IMR-90 (cell line): ENCODE measurements at regions not wholly inside any gene's neighbourhood (a gene's known extent, or its start where the extent isn't known, plus 50 kb on each side); places are given as distances from the start of the nearest gene placed in this dataset.
A peak's percentile ranks its signal among the peaks of the same experiment; 100 is the strongest.

ENCODE experiments used
- ATAC-seq: fragments of 200-7000 bp; cut with Tn5 transposase; 2 replicates; pipeline ENCODE4 v1.9.1; 2020; ENCODE audit warnings: low read depth, mild to moderate bottlenecking, moderate library complexity
- BruUV-seq: library from RNA; stranded (reverse); fragments of 400-500 nt; replicated peaks from 2 replicates; lab custom pipeline; 2021; lab: Mats Ljungman, UMichigan
- CTCF ChIA-PET: fragments of 300-600 bp; formaldehyde crosslinking; extraction: SDS; loops from one replicate; lab custom pipeline; 2021; ENCODE audit warnings: antibody characterized with exemption; lab: Yijun Ruan, JAX
- POLR2A ChIA-PET: fragments of 300-600 bp; sonication (Branson Sonifier 250); formaldehyde crosslinking; loops from one replicate; lab custom pipeline; 2022; ENCODE audit warnings: antibody characterized with exemption; ENCODE audit not compliant: unreplicated experiment; lab: Charles Lee
- DNase-seq: peaks from one replicate; pipeline ENCODE4 v3.0.0; 2013
- H2AFZ ChIP-seq: replicated peaks from 2 replicates; pipeline ENCODE3; 2013; ENCODE audit warnings: low read length, mild to moderate bottlenecking; ENCODE audit not compliant: poor library complexity
- H2AK5ac ChIP-seq: 2 replicates; pipeline ENCODE4 v1.6.1; 2013; ENCODE audit warnings: low read depth, low read length, inconsistent platforms
- H2AK9ac ChIP-seq: replicated peaks from 2 replicates; pipeline ENCODE3; 2013; ENCODE audit warnings: mild to moderate bottlenecking, low read depth, low read length, moderate library complexity; ENCODE audit not compliant: poor library complexity
- H2BK120ac ChIP-seq: 2 replicates; pipeline ENCODE4 v1.6.1; 2013; ENCODE audit warnings: low read depth, low read length, inconsistent platforms
- H2BK15ac ChIP-seq: 3 replicates; pipeline ENCODE4 v1.6.1; 2013; ENCODE audit warnings: low read depth, low read length, inconsistent platforms
- H2BK20ac ChIP-seq: 2 replicates; pipeline ENCODE4 v1.6.1; 2013; ENCODE audit warnings: low read depth, mild to moderate bottlenecking, inconsistent platforms, low read length, moderate library complexity
- H2BK5ac ChIP-seq: 2 replicates; pipeline ENCODE4 v1.6.1; 2013; ENCODE audit warnings: mild to moderate bottlenecking, low read depth, low read length, inconsistent platforms; ENCODE audit not compliant: poor library complexity, severe bottlenecking
- H3K14ac ChIP-seq: replicated peaks from 2 replicates; pipeline ENCODE4 v1.6.1; 2013; ENCODE audit warnings: low read depth, low read length, inconsistent platforms
- H3K18ac ChIP-seq: 2 replicates; pipeline ENCODE4 v1.6.1; 2013; ENCODE audit warnings: low read depth, low read length, control low read depth
- H3K23ac ChIP-seq: 2 replicates; pipeline ENCODE4 v1.6.1; 2013; ENCODE audit warnings: low read depth, low read length, inconsistent platforms
- H3K27ac ChIP-seq: 2 replicates; pipeline ENCODE4 v1.5.1; 2013; ENCODE audit warnings: mild to moderate bottlenecking, control low read depth, low read length; ENCODE audit not compliant: insufficient read depth
- H3K27me3 ChIP-seq: 2 replicates; pipeline ENCODE4 v1.6.1; 2013; ENCODE audit warnings: low read length; ENCODE audit not compliant: control insufficient read depth, insufficient read depth
- H3K36me3 ChIP-seq: 2 replicates; pipeline ENCODE4 v1.6.1; 2013; ENCODE audit warnings: low read length, mixed read lengths; ENCODE audit not compliant: control insufficient read depth, insufficient read depth
- H3K4ac ChIP-seq: 2 replicates; pipeline ENCODE4 v1.6.1; 2013; ENCODE audit warnings: low read depth, low read length, inconsistent platforms
- H3K4me1 ChIP-seq: 2 replicates; pipeline ENCODE4 v1.6.1; 2013; ENCODE audit warnings: low read length, mixed read lengths; ENCODE audit not compliant: control insufficient read depth, insufficient read depth
- H3K4me2 ChIP-seq: 2 replicates; pipeline ENCODE4 v1.6.1; 2013; ENCODE audit warnings: low read depth, mild to moderate bottlenecking, control low read depth, low read length, moderate library complexity
- H3K4me3 ChIP-seq: 2 replicates; pipeline ENCODE4 v1.5.1; 2013; ENCODE audit warnings: low read depth, mild to moderate bottlenecking, control low read depth, low read length, moderate library complexity; ENCODE audit not compliant: insufficient read depth
- H3K56ac ChIP-seq: 2 replicates; pipeline ENCODE4 v1.6.1; 2013; ENCODE audit warnings: low read length, inconsistent platforms; ENCODE audit not compliant: insufficient read depth; ENCODE audit errors: extremely low read depth
- H3K79me1 ChIP-seq, 2 experiments: 2 replicates each; pipeline ENCODE4 v1.6.1; 2013; ENCODE audit warnings: low read length in 2 of 2, inconsistent platforms in 1 of 2, low read depth in 1 of 2
- H3K9ac ChIP-seq: 2 replicates; pipeline ENCODE4 v1.6.1; 2013; ENCODE audit warnings: low read depth, low read length, control low read depth
- H3K9me1 ChIP-seq: 2 replicates; pipeline ENCODE4 v1.6.1; 2013; ENCODE audit warnings: low read length, inconsistent platforms; ENCODE audit not compliant: insufficient read depth
- H3K9me3 ChIP-seq: 2 replicates; pipeline ENCODE4 v1.6.1; 2013; ENCODE audit warnings: low read length; ENCODE audit not compliant: control insufficient read depth, insufficient read depth
- H4K20me1 ChIP-seq: 2 replicates; pipeline ENCODE4 v1.6.1; 2013; ENCODE audit warnings: low read length, inconsistent platforms; ENCODE audit not compliant: insufficient read depth
- H4K5ac ChIP-seq: 2 replicates; pipeline ENCODE4 v1.6.1; 2013; ENCODE audit warnings: mild to moderate bottlenecking, low read depth, low read length, control low read depth
- H4K8ac ChIP-seq, 2 experiments: 2 replicates each; pipeline ENCODE4 v1.6.1; 2013; ENCODE audit warnings: low read depth in 2 of 2, low read length in 2 of 2, control low read depth in 1 of 2, inconsistent platforms in 1 of 2
- H4K91ac ChIP-seq: 2 replicates; pipeline ENCODE4 v1.6.1; 2013; ENCODE audit warnings: low read depth, low read length, inconsistent platforms; ENCODE audit not compliant: insufficient read depth
- CEBPB ChIP-seq: IDR thresholded peaks from 2 replicates; pipeline ENCODE4 v1.6.1; 2012; ENCODE audit warnings: low read depth, low read length, improper control_type of control experiment
- MAZ ChIP-seq: IDR thresholded peaks from 2 replicates; pipeline ENCODE4 v1.6.1; 2012; ENCODE audit warnings: low read depth, mild to moderate bottlenecking, low read length, improper control_type of control experiment, moderate library complexity, borderline replicate concordance
- POLR2A ChIP-seq: IDR thresholded peaks from 2 replicates; pipeline ENCODE4 v1.6.1; 2012; ENCODE audit warnings: mild to moderate bottlenecking, low read depth, low read length
- WGBS, 2 experiments: methylation state at CpG; one replicate each; pipeline versions ENCODE4 v1.1.5 to v1.1.7; 2013; ENCODE audit warnings: missing lambda C conversion rate in 2 of 2; ENCODE audit not compliant: insufficient read length in 1 of 2; ENCODE audit errors: extremely low coverage in 2 of 2; 5-methylcytosine and 5-hydroxymethylcytosine counted together
- dilution Hi-C: fragments of 300-500 bp; cut with HindIII; formaldehyde crosslinking; loops from one replicate; pipeline ENCODE4 v1.14.3; 2018; ENCODE audit warnings: low sequenced_read_pairs; ENCODE audit not compliant: unreplicated experiment
- in situ Hi-C: fragments of 300-500 bp; cut with MboI; formaldehyde crosslinking; loops from 3 replicates; pipeline ENCODE4 v1.14.3; 2019; ENCODE audit warnings: low sequenced_read_pairs, inconsistent platforms, mixed read lengths
- intact Hi-C: fragments of 100-400 bp; cut with micrococcal nuclease; formaldehyde crosslinking; loops from 2 replicates; pipeline ENCODE4 v1.10.0; 2022
- TF ChIP-seq, protein P1 (sequence below): fragments of 150-350 bp; IDR thresholded peaks from 2 replicates; pipeline ENCODE4 v1.6.1; 2016; ENCODE audit warnings: low read depth, mild to moderate bottlenecking, low read length, moderate library complexity, borderline replicate concordance

- no peaks in the 10 kb centered on the region for H4K20me1 ChIP-seq
- no TSS peak for BruUV-seq
- no peak overlapping the region for H4K91ac ChIP-seq
- H3K14ac ChIP-seq, result no peak overlapping the region
- no peaks in the 10 kb centered on the region for H3K79me1 ChIP-seq
- no peak overlapping the region for H3K4me2 ChIP-seq
- H2BK5ac ChIP-seq, result no peak overlapping the region
- H3K36me3 ChIP-seq, result no peaks in the 10 kb centered on the region
- no peak overlapping the region for H3K9ac ChIP-seq
- no peak overlapping the region for H2AK9ac ChIP-seq
- no peak overlapping the region for H3K27ac ChIP-seq
- no peak for ATAC-seq
- H3K27me3 ChIP-seq, result peaks cover 14% of the 10 kb centered on the region
- H2BK120ac ChIP-seq, result no peak overlapping the region
- intact Hi-C loops (no loop called here), in situ Hi-C loops (no loop called here), dilution Hi-C loops (no loop called here)
- H2AFZ ChIP-seq, result no peak overlapping the region
- no peak overlapping the region for H4K8ac ChIP-seq
- H3K4me3 ChIP-seq, result no peak overlapping the region
- POLR2A ChIA-PET, result no interaction called here
- no peak overlapping the region for H2BK20ac ChIP-seq
- H3K23ac ChIP-seq, result no peak overlapping the region
- no peak overlapping the region for H3K18ac ChIP-seq
- CTCF ChIA-PET, result no interaction called here
- H3K9me3 ChIP-seq, result no peaks in the 10 kb centered on the region; the same call in 1 of the 2 replicates
- no peaks in the 10 kb centered on the region for H3K9me1 ChIP-seq
- no peak overlapping the region for H3K56ac ChIP-seq
- no peak for DNase-seq
- TF ChIP-seq, protein P1, sequence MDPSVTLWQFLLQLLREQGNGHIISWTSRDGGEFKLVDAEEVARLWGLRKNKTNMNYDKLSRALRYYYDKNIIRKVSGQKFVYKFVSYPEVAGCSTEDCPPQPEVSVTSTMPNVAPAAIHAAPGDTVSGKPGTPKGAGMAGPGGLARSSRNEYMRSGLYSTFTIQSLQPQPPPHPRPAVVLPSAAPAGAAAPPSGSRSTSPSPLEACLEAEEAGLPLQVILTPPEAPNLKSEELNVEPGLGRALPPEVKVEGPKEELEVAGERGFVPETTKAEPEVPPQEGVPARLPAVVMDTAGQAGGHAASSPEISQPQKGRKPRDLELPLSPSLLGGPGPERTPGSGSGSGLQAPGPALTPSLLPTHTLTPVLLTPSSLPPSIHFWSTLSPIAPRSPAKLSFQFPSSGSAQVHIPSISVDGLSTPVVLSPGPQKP, result no peak
- no peak for TF ChIP-seq POLR2A
- no peak for TF ChIP-seq MAZ
- TF ChIP-seq CEBPB, result 0 out of 2 replicates have a peak, but pooled peaks have one; percentile 12
- H3K4me1 ChIP-seq, result no peaks in the 10 kb centered on the region
- no peak overlapping the region for H2BK15ac ChIP-seq
- H2AK5ac ChIP-seq, result no peak overlapping the region
- H3K4ac ChIP-seq, result no peak overlapping the region
- H4K5ac ChIP-seq, result no peak overlapping the region
- WGBS, 2 experiments, result 53% methylated on average over 3 of the region's 9 CpGs; no CpG with 5 or more reads in 1 of the 2 experiments
Measured at GRCh38 chr5:74433896-74434829, 206.4 kb downstream of the ENC1 start.
